NCI-H1105 (cell line): ENCODE measurements at regions not wholly inside any gene's neighbourhood (a gene's known extent, or its start where the extent isn't known, plus 50 kb on each side); places are given as distances from the start of the nearest gene placed in this dataset.

Source experiments
- DNase-seq: peaks from one replicate; lab custom pipeline; 2025; lab: John Stamatoyannopoulos, UW

DNA sequence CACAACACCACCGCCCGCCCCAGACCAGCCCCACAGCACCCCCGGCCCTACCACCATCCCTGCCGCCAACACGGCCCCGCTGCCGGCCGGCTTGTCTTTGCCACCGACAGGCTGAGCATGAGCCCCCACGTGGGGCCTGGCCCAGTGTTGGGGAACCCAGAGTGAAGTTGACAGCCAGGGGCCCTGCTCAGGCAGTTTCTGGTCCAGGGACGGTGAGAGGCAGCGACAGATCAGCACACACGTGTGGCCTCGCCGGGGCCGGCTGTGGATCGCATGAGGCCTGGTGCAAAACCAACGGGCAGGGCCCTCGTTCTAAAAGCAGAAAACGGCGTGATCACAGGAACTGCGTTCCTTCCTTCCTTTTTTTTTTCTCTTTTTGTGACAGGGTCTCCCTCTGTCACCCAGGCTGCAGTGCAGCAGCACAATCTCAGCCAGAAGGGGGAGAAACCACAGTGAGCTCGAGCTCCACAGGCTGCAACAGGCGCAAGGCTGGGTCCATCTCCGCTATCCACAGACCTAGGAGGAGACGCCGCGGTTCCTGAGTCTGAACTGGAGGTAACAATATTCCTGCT lies 50.5 kb upstream of the FBRSL1 start:
- no peak for DNase-seq

DNA sequence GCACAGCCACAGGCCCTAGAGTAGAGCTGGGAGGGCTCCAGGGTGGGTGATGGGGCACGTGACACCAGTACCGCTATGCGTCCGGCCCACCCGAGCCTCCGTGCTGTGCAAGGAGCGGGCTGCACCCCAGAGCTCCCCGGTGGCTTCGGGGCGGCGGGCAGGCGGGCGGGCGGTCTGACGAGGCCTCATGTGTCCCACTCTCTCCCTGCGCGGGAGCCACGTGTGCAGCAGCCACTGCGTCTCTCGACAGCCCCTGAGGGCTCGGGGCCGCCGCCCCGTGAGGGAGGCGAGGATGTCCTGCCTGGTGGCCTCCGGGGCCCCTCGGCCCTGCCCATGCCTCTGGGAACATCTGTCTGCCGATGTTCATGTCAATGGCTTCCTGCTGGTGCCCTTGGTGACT lies 51.2 kb upstream of the FBRSL1 start:
- no peak for DNase-seq

DNA sequence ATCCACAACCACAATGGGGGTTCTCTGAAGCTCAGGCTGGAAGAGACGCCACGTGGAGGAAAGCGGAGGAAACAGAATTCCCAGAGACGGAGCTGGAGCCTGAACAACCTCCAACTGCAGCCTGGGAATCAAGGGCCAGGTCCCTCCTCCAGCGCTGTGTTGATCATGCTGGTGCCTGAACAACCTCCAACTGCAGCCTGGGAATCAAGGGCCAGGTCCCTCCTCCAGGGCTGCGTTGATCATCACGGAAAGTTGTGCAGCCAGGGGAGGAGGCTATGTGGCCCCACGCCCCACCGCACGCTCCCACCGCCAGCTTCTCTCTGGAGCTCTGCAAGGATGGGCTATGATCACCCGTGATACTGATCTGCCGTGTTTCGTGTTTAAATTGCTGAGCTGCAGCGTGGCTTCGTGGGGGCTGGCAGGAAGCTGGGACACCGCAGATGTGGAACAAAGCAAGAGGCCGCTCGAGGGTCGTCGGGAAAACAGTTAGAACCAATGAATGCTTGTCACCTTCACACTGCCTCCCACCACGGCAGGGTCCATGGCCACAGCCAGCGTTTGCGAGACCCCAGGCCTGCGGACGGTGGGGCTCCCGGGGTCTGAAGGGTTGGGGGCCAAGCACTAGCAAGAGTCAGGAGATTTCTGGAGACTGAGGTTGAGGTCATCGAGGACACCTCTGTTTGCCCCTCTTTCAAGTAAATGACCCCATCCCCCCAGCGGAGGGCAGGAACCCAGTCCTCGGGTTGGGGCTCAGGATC lies 51.8 kb upstream of the FBRSL1 start:
- DNase-seq: no peak

- DNase-seq: no peak
Observed at GRCh38 chr12:132437252-132437932, 52.6 kb upstream of the FBRSL1 start.

- DNase-seq: no peak
Observed at GRCh38 chr12:132436791-132437251, 53.1 kb upstream of the FBRSL1 start.

- DNase-seq: no peak
Observed at GRCh38 chr12:132435486-132436187, 54.3 kb upstream of the FBRSL1 start.

DNA sequence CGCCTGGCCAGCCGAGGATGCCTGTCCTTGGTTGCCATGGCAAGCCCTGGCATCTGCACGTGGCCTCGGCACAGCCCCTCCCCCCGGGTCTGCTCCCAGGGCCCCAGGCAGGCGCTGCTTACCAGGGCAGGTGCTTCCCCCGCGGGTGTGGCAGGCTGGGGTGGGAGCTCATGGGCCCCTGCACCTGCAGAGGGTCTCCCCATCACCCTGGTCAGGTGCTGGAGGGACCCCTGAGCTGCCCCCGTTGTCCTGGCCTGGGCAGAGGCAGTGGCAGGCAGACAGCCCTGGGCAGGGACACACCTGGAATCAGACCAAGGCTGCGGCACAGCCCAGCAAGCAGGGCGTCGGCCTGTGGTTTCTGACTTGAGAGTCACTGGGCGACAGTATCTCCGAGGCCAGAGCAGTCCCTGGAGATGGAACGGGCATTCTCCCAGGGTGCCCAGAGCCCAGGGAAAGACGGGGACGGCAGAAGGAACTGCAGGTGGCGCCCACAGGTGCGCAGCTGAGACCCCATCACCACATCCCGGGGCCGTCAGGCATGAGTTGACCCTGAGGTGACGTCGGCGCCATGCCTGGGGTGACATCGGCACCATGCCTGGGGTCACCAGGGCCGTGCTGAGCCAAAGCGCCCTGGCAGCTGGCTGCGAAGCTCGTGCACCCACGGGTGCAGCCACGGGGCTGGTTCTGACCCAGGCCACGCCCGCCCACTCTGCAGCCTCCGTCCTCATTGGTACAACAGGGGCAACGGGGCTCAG lies 56.1 kb upstream of the FBRSL1 start:
- DNase-seq: peak; percentile 17

- DNase-seq: no peak
Observed at GRCh38 chr12:132432721-132433577, 57.0 kb upstream of the FBRSL1 start.

DNA sequence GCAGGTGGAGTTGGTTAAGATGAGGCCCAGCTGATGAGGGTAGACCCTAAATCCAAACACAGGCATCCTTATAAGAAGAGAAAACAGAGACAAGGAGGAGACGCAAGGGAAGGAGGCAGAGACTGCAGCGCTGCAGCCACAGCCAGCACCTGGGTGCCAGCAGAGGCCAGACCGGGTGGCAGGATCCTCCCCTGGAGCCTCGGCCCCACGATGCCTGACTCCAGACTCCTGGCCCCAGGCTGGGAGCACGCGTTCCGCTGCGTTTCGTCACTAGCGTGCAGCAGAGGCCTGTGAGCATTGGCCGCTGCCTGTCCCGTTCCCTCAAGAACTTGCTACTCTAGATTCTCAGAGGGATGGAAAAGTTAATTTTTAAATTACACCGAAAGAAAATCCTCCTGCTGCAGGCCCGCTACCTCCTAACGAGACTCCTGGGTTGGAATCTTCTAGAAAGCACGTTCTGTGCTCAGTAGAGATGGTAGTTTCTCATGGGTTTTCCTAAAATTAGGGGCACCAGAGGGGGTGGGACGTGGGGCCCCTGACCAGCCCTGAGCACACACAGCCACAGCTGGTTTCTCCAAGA lies 57.7 kb upstream of the FBRSL1 start:
- no peak for DNase-seq

- DNase-seq: no peak
Observed at GRCh38 chr12:132430838-132431774, 58.8 kb upstream of the FBRSL1 start.

DNA sequence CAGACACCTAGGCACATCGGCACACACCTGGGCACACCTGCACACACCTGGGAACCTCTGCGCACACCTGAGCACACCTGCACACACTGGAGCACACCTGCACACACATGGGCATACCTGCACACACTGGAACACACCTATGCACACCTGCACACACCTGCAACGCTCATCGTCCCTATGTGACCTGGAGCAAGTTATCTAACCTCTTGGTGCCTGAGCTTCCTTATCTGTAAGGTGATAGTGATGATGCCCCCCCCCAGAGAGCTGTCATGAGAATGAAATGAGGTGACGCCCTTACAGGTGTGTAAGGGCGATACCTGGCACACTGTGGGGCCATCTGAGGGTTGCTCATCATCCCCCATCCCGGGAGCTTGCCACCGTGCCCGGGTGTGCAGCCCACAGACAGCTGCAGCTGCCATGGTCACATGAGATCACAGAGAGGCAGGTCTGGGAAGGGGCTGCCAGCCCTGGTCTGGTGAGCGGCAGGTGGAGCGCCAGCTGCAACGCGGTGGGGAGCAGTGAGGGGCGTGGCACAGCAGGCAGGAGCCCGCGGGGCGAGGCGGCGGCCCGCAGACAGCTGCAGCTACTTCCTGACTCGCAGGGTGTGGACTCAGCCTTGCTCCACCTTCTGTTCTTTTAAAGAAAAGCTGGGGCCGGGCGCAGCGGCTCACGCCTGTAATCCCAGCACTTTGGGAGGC lies 59.9 kb upstream of the FBRSL1 start:
- peak; percentile 81 for DNase-seq

DNA sequence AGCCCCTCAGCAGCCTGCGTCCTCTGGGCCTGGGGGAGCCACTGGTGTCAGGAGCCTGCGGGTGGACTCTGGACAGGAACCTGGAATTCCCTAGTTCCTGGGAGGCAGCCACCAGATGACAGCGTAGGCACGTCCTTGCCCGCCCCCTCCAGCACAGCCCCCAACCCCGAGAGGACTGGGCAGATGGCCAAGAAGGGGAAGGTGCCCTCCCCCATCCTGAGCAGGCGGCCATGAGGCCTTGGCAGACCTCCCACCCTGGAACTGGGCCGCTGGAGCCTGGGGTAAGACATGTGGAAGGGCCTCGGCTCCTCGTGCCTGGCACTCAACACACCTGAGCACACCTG lies 60.4 kb upstream of the FBRSL1 start:
- peak; percentile 61 for DNase-seq

GRCh38 chr12:132428936-132429601 lies 60.9 kb upstream of the FBRSL1 start:
- no peak for DNase-seq

DNA sequence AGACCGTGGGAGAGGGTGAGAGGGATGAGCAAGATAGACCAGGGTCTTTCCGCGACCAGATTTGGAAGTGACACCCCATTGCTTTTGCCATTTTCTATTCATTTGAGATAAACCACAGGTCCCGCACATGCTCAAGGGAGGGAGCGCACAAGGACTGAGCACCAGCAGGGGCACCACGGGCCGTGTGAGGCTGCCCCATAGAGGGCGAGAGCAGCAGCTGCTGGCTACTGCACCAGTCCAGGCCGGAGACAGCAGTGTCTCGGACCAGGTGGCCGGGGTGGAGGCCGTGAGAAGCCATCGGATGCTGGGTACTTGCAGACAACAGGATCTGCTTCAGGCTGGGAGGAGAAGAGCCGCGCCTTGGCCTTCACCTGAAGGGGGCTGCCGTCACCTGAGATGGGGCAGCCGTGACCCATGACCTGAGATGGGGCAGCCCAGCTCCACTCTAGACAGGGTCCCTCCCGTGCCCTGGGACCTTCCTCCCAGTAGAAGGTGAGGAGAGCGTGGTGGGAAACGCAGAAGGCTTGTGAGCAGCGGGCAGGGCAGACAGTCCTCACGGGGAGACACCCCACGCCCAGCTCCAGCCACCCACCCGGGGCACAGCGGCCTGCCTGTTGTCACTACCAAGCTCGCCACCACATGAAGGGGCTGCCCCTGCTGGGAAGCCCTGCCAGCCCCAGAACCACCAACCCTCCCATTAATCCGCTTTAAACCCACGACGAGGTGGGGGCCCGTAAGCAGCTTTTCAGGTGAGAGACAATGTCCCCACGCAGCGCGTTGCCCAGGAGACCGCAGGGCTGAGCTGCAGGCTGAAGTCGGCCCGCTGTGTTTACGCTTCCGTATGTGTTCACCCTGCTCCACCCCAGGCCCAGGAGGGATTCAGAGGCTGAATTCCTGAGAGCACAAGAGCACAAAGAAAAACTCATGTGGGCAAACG lies 61.7 kb upstream of the FBRSL1 start:
- no peak for DNase-seq

- no peak for DNase-seq
Observed at GRCh38 chr12:132427174-132427768, 62.7 kb upstream of the FBRSL1 start.

GRCh38 chr12:132426349-132427173 lies 63.4 kb upstream of the FBRSL1 start:
- no peak for DNase-seq
